ENCODE measurements at regions not wholly inside any gene's neighbourhood (a gene's known extent, or its start where the extent isn't known, plus 50 kb on each side); places are given as distances from the start of the nearest gene placed in this dataset.

- Histone ChIP-seq H3K4me1 (ENCODE audit: control insufficient read depth in 4 of 4, insufficient read depth in 4 of 4, low read length in 3 of 4) (no peaks in the 10 kb centered on the region), H3K4me3 (ENCODE audit: low read depth in 1 of 3, low read length in 3 of 3) (no peak overlapping the region), H3K36me3 (ENCODE audit: control insufficient read depth in 4 of 4, insufficient read depth in 3 of 4, low read depth in 1 of 4, low read length in 3 of 4) (no peaks in the 10 kb centered on the region), H3K27ac (ENCODE audit: low read depth in 1 of 2, low read length in 2 of 2) (no peak overlapping the region), H3K27me3 (ENCODE audit: control insufficient read depth in 4 of 4, insufficient read depth in 4 of 4, low read length in 3 of 4) (no peaks in the 10 kb centered on the region), H3K9ac (ENCODE audit: low read depth in 1 of 2, low read length in 2 of 2) (no peak overlapping the region), H3K9me3 (ENCODE audit: control insufficient read depth in 4 of 4, low read length in 3 of 4) (peaks cover 0 to 4% (median 0%) of the 10 kb centered on the region in 4 donors)
- TF ChIP-seq, protein P1, sequence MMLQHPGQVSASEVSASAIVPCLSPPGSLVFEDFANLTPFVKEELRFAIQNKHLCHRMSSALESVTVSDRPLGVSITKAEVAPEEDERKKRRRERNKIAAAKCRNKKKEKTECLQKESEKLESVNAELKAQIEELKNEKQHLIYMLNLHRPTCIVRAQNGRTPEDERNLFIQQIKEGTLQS (IDR thresholded peaks at IDR 0.05): no peak
- no peak for TF ChIP-seq NR2F2 (IDR thresholded peaks at IDR 0.05)
- WGBS: 86% methylated on average over 4 of the region's 4 CpGs
- DNase-seq (ENCODE audit: low spot score): no peak
Measured at GRCh38 chr9:108149326-108149725, 659.8 kb upstream of the KLF4 start.

- Histone ChIP-seq H3K27ac (ENCODE audit: low read depth in 1 of 2, low read length in 2 of 2) (peak overlapping the region; percentile 7 to 11), H3K4me3 (ENCODE audit: low read depth in 1 of 3, low read length in 3 of 3) (no peak overlapping the region), H3K27me3 (ENCODE audit: control insufficient read depth in 4 of 4, insufficient read depth in 4 of 4, low read length in 3 of 4) (no peaks in the 10 kb centered on the region), H3K36me3 (ENCODE audit: control insufficient read depth in 4 of 4, insufficient read depth in 3 of 4, low read depth in 1 of 4, low read length in 3 of 4) (no peaks in the 10 kb centered on the region), H3K9me3 (ENCODE audit: control insufficient read depth in 4 of 4, low read length in 3 of 4) (no peaks in the 10 kb centered on the region), H3K4me1 (ENCODE audit: control insufficient read depth in 4 of 4, insufficient read depth in 4 of 4, low read length in 3 of 4) (peaks cover 0 to 2% (median 0%) of the 10 kb centered on the region in 4 donors), H3K9ac (ENCODE audit: low read depth in 1 of 2, low read length in 2 of 2) (no peak overlapping the region)
- DNase-seq (ENCODE audit: low spot score): no peak
- WGBS: 45% methylated on average over 10 of the region's 10 CpGs
- no peak for TF ChIP-seq TAF1 (conservative IDR thresholded peaks at IDR 0.05)
- TF ChIP-seq REST (IDR thresholded peaks at IDR 0.05): no peak
- TF ChIP-seq, protein P2, sequence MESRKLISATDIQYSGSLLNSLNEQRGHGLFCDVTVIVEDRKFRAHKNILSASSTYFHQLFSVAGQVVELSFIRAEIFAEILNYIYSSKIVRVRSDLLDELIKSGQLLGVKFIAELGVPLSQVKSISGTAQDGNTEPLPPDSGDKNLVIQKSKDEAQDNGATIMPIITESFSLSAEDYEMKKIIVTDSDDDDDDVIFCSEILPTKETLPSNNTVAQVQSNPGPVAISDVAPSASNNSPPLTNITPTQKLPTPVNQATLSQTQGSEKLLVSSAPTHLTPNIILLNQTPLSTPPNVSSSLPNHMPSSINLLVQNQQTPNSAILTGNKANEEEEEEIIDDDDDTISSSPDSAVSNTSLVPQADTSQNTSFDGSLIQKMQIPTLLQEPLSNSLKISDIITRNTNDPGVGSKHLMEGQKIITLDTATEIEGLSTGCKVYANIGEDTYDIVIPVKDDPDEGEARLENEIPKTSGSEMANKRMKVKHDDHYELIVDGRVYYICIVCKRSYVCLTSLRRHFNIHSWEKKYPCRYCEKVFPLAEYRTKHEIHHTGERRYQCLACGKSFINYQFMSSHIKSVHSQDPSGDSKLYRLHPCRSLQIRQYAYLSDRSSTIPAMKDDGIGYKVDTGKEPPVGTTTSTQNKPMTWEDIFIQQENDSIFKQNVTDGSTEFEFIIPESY (IDR thresholded peaks at IDR 0.05): no peak
- TF ChIP-seq GABPA (IDR thresholded peaks at IDR 0.05 in 1 of 2, conservative IDR thresholded peaks at IDR 0.05 in 1 of 2): no peak
- no peak for TF ChIP-seq HNF4G (IDR thresholded peaks at IDR 0.05)
- TF ChIP-seq YY1 (IDR thresholded peaks at IDR 0.05): no peak
- TF ChIP-seq FOXA2 (IDR thresholded peaks at IDR 0.05): no peak
- no peak for TF ChIP-seq CTCF (IDR thresholded peaks at IDR 0.05; ENCODE audit: low read depth, low read length, missing input control)
- peak; percentile 64 to 77 for TF ChIP-seq RXRA (IDR thresholded peaks at IDR 0.05)
- TF ChIP-seq NR2F2 (IDR thresholded peaks at IDR 0.05): peak; percentile 95
- peak; percentile 67 for TF ChIP-seq MAX (IDR thresholded peaks at IDR 0.05)
- no peak for TF ChIP-seq HNF4A (conservative IDR thresholded peaks at IDR 0.05)
- TF ChIP-seq, protein P1 (IDR thresholded peaks at IDR 0.05): peak; percentile 14
- TF ChIP-seq JUND (IDR thresholded peaks at IDR 0.05): peak in 1 of 2 donors; percentile 24
- no peak for TF ChIP-seq FOXA1 (IDR thresholded peaks at IDR 0.05)
- TF ChIP-seq SP1 (IDR thresholded peaks at IDR 0.05): peak; percentile 91
- peak; percentile 41 to 66 for TF ChIP-seq RAD21 (IDR thresholded peaks at IDR 0.05)
- TF ChIP-seq EGR1 (IDR thresholded peaks at IDR 0.05; ENCODE audit: low read depth in 2 of 2): no peak
Measured at GRCh38 chr9:108142504-108143201, 653.1 kb upstream of the KLF4 start.
